ENCODE measurements at regions not wholly inside any gene's neighbourhood (a gene's known extent, or its start where the extent isn't known, plus 50 kb on each side); places are given as distances from the start of the nearest gene placed in this dataset.
"Not testable (repeated sequence)": the region's sequence is repeated elsewhere in the genome, so short reads cannot be mapped to it uniquely, and the experiment has no call there.

GRCh38 chrX:46204721-46205422 is 340.3 kb downstream of the ZNF674 start:
- no peak for ATAC-seq
- Histone ChIP-seq H3K27me3 (no peaks in the 10 kb centered on the region), H3K27ac (no peak overlapping the region), H3K9me3 (no peaks in the 10 kb centered on the region), H3K36me3 (no peaks in the 10 kb centered on the region), H3K4me1 (no peaks in the 10 kb centered on the region), H3K4me3 (no peak overlapping the region)
- DNase-seq, result no peak
- intact Hi-C loops (cut with DNase I), result no loop called here
- no peak for TF ChIP-seq CTCF (IDR thresholded peaks at IDR 0.05)

- no peak overlapping the region for H3K27ac ChIP-seq
- no peaks in the 10 kb centered on the region for H3K27me3 ChIP-seq
- ATAC-seq (no peak), DNase-seq (no peak)
- H3K4me1 ChIP-seq, result no peaks in the 10 kb centered on the region
- H3K9me3 ChIP-seq, result no peaks in the 10 kb centered on the region
- intact Hi-C loops (cut with DNase I), result no loop called here
- no peak overlapping the region for H3K4me3 ChIP-seq
- H3K36me3 ChIP-seq, result no peaks in the 10 kb centered on the region
- no peak for TF ChIP-seq CTCF (IDR thresholded peaks at IDR 0.05)
Measured at GRCh38 chrX:46202733-46203514, 342.3 kb downstream of the ZNF674 start.

- no peak for TF ChIP-seq CTCF (IDR thresholded peaks at IDR 0.05)
- intact Hi-C loops (cut with DNase I), result no loop called here
- no peaks in the 10 kb centered on the region for H3K36me3 ChIP-seq
- no peaks in the 10 kb centered on the region for H3K27me3 ChIP-seq
- H3K4me1 ChIP-seq, result no peaks in the 10 kb centered on the region
- H3K4me3 ChIP-seq, result no peak overlapping the region
- H3K27ac ChIP-seq, result no peak overlapping the region
- H3K9me3 ChIP-seq, result no peaks in the 10 kb centered on the region
- DNase-seq (no peak), ATAC-seq (no peak)
Measured at GRCh38 chrX:46200413-46200812, 344.8 kb downstream of the ZNF674 start.

- DNase-seq (no peak), ATAC-seq (no peak)
- Histone ChIP-seq H3K4me3 (no peak overlapping the region), H3K9me3 (no peaks in the 10 kb centered on the region), H3K27me3 (no peaks in the 10 kb centered on the region), H3K4me1 (no peaks in the 10 kb centered on the region), H3K36me3 (no peaks in the 10 kb centered on the region), H3K27ac (no peak overlapping the region)
- intact Hi-C loops (cut with DNase I), result no loop called here
- no peak for TF ChIP-seq CTCF (IDR thresholded peaks at IDR 0.05)
Measured at GRCh38 chrX:46198858-46199257, 346.4 kb downstream of the ZNF674 start.

GRCh38 chrX:46186811-46187106 is 358.5 kb downstream of the ZNF674 start:
- H3K36me3 ChIP-seq; ATAC-seq; DNase-seq; H3K9me3 ChIP-seq; H3K4me3 ChIP-seq; intact Hi-C loops (cut with DNase I); H3K27ac ChIP-seq; H3K27me3 ChIP-seq; H3K4me1 ChIP-seq: not testable (repeated sequence)

GRCh38 chrX:46185923-46186810 is 359.1 kb downstream of the ZNF674 start:
- Histone ChIP-seq H3K27me3 (no peaks in the 10 kb centered on the region), H3K27ac (no peak overlapping the region), H3K4me1 (no peaks in the 10 kb centered on the region), H3K9me3 (no peaks in the 10 kb centered on the region), H3K36me3 (no peaks in the 10 kb centered on the region), H3K4me3 (no peak overlapping the region)
- no peak for ATAC-seq
- DNase-seq, result no peak
- intact Hi-C loops (cut with DNase I), result no loop called here
- no peak for TF ChIP-seq CTCF (IDR thresholded peaks at IDR 0.05)

All from upper lobe of right lung (tissue), 1 donor.